K562 (cell line): ENCODE measurements at regions not wholly inside any gene's neighbourhood (a gene's known extent, or its start where the extent isn't known, plus 50 kb on each side); places are given as distances from the start of the nearest gene placed in this dataset.

Source experiments
- CBFA2T3 ChIP-seq: fragments of 450-650 bp; IDR thresholded peaks from 2 replicates; pipeline ENCODE4 v1.6.1; 2017
- CCNT2 ChIP-seq: IDR thresholded peaks from 2 replicates; pipeline ENCODE4 v1.6.1; 2011; ENCODE audit warnings: borderline replicate concordance, low read depth, mild to moderate bottlenecking, moderate library complexity, mixed read lengths, low read length; ENCODE audit not compliant: insufficient read length; ENCODE audit errors: extremely low read depth
- CSDE1 ChIP-seq, 2 experiments: fragments of 450-650 bp; IDR thresholded peaks; 2 replicates each; pipeline ENCODE4 v1.6.1; 2016; ENCODE audit warnings: mild to moderate bottlenecking in 1 of 2
- ETV5 ChIP-seq: sonication (generic); formaldehyde crosslinking; IDR thresholded peaks from 2 replicates; pipeline ENCODE4 v1.4.0; 2020; ENCODE audit warnings: low read depth, mild to moderate bottlenecking, missing genetic modification reagents
- KAT2B ChIP-seq: IDR thresholded peaks from one replicate; pipeline ENCODE4 v1.6.1; 2012; ENCODE audit warnings: low read depth, mild to moderate bottlenecking, control low read depth, inconsistent platforms, low read length, moderate library complexity
- PURB ChIP-seq: sonication (generic); formaldehyde crosslinking; IDR thresholded peaks from 2 replicates; pipeline ENCODE4 v1.9.0; 2021; ENCODE audit warnings: low read depth, mild to moderate bottlenecking, missing genetic modification reagents
- SREBF2 ChIP-seq: sonication (generic); formaldehyde crosslinking; IDR thresholded peaks from 2 replicates; pipeline ENCODE4 v1.4.0; 2020; ENCODE audit warnings: mild to moderate bottlenecking, missing genetic modification reagents
- TAF7 ChIP-seq: fragments of 450-650 bp; IDR thresholded peaks from 2 replicates; pipeline ENCODE4 v1.6.1; 2016; ENCODE audit warnings: missing genetic modification characterization, missing compliant biosample characterization
- TRIM28 ChIP-seq: fragments of 450-650 bp; IDR thresholded peaks from 2 replicates; pipeline ENCODE4 v1.6.1; 2017
- ZNF347 ChIP-seq: fragments of 450-650 bp; formaldehyde crosslinking; IDR thresholded peaks from 2 replicates; pipeline ENCODE4 v1.4.0; 2020; ENCODE audit warnings: low read depth, mild to moderate bottlenecking, moderate library complexity
- TF ChIP-seq, protein P1 (sequence below): fragments of 450-650 bp; IDR thresholded peaks from 2 replicates; pipeline ENCODE4 v1.6.1; 2016; ENCODE audit warnings: mild to moderate bottlenecking, moderate library complexity
- TF ChIP-seq, protein P2 (sequence below): fragments of 200-800 bp; sonication (Bioruptor generic); IDR thresholded peaks from 2 replicates; pipeline ENCODE4 v1.6.1; 2017; ENCODE audit warnings: missing genetic modification characterization, missing compliant biosample characterization
- TF ChIP-seq, protein P3 (sequence below): fragments of 250-450 bp; sonication (Bioruptor Pico); IDR thresholded peaks from 2 replicates; pipeline ENCODE4 v1.4.0; 2020; ENCODE audit warnings: borderline replicate concordance

DNA sequence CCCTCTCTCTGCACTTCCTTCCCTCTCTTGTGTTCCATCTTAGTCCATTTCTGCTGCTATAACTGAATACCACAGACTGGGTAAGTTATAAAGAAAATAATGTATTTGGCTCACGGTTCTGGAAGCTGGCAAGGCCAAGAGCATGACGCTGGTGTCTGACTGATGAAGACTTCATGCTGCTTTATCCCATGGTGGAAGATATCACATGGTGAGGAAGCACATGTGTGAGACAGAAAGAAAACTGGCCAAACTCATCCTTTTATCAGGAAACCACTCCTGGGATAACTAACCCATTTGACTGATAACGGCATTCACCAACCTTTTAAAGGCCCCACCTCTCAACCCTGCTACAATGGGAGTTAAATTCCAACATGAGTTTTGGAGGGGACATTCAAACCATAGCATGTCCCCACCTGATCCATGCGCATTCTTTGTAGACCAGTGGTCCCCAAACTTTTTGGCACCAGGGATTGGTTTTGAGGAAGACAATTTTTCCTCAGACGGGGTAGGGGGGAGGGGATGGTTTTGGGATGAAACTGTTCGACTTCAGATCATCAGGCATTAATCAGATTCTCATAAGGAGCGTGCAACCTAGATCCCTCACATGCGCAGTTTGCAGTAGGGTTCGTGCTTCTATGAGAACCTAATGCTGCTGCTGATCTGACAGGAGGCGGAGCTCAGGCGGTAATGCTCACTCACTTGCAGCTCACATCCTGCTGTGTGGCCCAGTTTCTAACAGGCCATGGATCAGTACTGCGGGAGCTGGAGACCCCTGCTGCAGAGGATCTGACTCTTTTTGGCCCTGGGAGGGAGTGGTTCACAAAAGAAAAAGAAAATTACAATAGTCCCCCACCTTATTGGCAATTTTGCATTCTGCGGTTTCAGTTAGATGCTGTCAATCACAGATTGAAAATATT, 61.6 kb upstream of the SMOX start (continued):
- TF ChIP-seq, protein P1, sequence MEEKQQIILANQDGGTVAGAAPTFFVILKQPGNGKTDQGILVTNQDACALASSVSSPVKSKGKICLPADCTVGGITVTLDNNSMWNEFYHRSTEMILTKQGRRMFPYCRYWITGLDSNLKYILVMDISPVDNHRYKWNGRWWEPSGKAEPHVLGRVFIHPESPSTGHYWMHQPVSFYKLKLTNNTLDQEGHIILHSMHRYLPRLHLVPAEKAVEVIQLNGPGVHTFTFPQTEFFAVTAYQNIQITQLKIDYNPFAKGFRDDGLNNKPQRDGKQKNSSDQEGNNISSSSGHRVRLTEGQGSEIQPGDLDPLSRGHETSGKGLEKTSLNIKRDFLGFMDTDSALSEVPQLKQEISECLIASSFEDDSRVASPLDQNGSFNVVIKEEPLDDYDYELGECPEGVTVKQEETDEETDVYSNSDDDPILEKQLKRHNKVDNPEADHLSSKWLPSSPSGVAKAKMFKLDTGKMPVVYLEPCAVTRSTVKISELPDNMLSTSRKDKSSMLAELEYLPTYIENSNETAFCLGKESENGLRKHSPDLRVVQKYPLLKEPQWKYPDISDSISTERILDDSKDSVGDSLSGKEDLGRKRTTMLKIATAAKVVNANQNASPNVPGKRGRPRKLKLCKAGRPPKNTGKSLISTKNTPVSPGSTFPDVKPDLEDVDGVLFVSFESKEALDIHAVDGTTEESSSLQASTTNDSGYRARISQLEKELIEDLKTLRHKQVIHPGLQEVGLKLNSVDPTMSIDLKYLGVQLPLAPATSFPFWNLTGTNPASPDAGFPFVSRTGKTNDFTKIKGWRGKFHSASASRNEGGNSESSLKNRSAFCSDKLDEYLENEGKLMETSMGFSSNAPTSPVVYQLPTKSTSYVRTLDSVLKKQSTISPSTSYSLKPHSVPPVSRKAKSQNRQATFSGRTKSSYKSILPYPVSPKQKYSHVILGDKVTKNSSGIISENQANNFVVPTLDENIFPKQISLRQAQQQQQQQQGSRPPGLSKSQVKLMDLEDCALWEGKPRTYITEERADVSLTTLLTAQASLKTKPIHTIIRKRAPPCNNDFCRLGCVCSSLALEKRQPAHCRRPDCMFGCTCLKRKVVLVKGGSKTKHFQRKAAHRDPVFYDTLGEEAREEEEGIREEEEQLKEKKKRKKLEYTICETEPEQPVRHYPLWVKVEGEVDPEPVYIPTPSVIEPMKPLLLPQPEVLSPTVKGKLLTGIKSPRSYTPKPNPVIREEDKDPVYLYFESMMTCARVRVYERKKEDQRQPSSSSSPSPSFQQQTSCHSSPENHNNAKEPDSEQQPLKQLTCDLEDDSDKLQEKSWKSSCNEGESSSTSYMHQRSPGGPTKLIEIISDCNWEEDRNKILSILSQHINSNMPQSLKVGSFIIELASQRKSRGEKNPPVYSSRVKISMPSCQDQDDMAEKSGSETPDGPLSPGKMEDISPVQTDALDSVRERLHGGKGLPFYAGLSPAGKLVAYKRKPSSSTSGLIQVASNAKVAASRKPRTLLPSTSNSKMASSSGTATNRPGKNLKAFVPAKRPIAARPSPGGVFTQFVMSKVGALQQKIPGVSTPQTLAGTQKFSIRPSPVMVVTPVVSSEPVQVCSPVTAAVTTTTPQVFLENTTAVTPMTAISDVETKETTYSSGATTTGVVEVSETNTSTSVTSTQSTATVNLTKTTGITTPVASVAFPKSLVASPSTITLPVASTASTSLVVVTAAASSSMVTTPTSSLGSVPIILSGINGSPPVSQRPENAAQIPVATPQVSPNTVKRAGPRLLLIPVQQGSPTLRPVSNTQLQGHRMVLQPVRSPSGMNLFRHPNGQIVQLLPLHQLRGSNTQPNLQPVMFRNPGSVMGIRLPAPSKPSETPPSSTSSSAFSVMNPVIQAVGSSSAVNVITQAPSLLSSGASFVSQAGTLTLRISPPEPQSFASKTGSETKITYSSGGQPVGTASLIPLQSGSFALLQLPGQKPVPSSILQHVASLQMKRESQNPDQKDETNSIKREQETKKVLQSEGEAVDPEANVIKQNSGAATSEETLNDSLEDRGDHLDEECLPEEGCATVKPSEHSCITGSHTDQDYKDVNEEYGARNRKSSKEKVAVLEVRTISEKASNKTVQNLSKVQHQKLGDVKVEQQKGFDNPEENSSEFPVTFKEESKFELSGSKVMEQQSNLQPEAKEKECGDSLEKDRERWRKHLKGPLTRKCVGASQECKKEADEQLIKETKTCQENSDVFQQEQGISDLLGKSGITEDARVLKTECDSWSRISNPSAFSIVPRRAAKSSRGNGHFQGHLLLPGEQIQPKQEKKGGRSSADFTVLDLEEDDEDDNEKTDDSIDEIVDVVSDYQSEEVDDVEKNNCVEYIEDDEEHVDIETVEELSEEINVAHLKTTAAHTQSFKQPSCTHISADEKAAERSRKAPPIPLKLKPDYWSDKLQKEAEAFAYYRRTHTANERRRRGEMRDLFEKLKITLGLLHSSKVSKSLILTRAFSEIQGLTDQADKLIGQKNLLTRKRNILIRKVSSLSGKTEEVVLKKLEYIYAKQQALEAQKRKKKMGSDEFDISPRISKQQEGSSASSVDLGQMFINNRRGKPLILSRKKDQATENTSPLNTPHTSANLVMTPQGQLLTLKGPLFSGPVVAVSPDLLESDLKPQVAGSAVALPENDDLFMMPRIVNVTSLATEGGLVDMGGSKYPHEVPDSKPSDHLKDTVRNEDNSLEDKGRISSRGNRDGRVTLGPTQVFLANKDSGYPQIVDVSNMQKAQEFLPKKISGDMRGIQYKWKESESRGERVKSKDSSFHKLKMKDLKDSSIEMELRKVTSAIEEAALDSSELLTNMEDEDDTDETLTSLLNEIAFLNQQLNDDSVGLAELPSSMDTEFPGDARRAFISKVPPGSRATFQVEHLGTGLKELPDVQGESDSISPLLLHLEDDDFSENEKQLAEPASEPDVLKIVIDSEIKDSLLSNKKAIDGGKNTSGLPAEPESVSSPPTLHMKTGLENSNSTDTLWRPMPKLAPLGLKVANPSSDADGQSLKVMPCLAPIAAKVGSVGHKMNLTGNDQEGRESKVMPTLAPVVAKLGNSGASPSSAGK = 0 out of 2 replicates have a peak, but pooled peaks have one; percentile 13
- TF ChIP-seq CSDE1 (IDR thresholded peaks at IDR 0.05) = no peak
- TF ChIP-seq, protein P2, sequence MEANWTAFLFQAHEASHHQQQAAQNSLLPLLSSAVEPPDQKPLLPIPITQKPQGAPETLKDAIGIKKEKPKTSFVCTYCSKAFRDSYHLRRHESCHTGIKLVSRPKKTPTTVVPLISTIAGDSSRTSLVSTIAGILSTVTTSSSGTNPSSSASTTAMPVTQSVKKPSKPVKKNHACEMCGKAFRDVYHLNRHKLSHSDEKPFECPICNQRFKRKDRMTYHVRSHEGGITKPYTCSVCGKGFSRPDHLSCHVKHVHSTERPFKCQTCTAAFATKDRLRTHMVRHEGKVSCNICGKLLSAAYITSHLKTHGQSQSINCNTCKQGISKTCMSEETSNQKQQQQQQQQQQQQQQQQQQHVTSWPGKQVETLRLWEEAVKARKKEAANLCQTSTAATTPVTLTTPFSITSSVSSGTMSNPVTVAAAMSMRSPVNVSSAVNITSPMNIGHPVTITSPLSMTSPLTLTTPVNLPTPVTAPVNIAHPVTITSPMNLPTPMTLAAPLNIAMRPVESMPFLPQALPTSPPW (CRISPR knock-in tag) = no peak
- TF ChIP-seq ZNF347 (CRISPR knock-in tag) = no peak
- TF ChIP-seq ETV5 = no peak
- TF ChIP-seq TRIM28 = no peak
- TF ChIP-seq KAT2B = no peak
- no peak for TF ChIP-seq SREBF2 (CRISPR knock-in tag)
- TF ChIP-seq, protein P3, sequence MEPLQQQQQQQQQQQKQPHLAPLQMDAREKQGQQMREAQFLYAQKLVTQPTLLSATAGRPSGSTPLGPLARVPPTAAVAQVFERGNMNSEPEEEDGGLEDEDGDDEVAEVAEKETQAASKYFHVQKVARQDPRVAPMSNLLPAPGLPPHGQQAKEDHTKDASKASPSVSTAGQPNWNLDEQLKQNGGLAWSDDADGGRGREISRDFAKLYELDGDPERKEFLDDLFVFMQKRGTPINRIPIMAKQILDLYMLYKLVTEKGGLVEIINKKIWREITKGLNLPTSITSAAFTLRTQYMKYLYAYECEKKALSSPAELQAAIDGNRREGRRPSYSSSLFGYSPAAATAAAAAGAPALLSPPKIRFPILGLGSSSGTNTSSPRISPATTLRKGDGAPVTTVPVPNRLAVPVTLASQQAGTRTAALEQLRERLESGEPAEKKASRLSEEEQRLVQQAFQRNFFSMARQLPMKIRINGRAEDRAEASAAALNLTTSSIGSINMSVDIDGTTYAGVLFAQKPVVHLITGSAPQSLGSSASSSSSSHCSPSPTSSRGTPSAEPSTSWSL (CRISPR knock-in tag) = no peak
- TF ChIP-seq CCNT2 = no peak
- TF ChIP-seq PURB (CRISPR knock-in tag) = no peak
- TF ChIP-seq CBFA2T3 = 0 out of 2 replicates have a peak, but pooled peaks have one; percentile 7
- no peak for TF ChIP-seq TAF7 (tag)
